MV-4-11 (cell line): ENCODE measurements at regions not wholly inside any gene's neighbourhood (a gene's known extent, or its start where the extent isn't known, plus 50 kb on each side); places are given as distances from the start of the nearest gene placed in this dataset.

ENCODE experiments used
- DNase-seq: peaks from one replicate; lab custom pipeline; 2025; lab: John Stamatoyannopoulos, UW

DNA sequence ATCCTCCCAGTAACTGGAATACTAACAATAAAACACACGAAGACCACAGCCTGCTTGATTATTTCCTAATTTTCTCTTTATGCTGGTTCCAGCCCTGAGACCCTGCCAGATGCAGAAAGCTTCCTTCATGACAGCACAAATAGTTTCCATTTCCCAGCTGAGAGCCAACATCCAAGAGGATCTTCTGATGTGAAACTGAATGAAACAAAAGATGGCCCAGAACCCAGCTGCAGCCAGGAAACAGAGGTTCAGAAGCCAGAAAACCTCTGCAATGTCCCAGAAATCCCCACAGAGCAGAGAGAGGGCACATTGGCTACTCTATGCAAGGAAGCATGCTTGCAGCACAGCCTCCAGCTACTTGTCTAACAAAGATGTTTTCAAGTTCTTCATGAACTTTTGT is 61.8 kb upstream of the PLEKHG1 start:
- no peak for DNase-seq

- DNase-seq: no peak
Measured at GRCh38 chr6:150539111-150539510, 60.6 kb upstream of the PLEKHG1 start.

DNA sequence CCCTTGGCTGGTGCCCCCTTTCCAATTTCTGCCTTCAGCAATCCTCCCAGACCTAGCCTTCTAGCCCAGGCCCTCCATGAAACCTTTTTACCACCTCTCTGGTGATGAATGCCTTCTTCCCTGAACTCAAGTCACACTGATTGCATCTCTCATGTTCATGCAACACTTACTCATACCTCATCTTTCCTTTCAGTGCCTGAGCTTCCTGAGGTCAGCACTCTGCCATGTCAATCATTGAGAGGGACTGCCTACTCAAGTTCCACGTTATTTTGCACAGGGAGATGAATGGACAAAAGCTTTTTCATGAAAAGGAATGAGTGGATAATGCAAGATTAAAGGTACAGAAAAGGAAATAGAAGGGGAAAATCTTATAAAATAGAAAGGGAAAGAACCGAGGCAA is 60.1 kb upstream of the PLEKHG1 start:
- no peak for DNase-seq

GRCh38 chr6:150541576-150541975 is 58.1 kb upstream of the PLEKHG1 start:
- DNase-seq: no peak

DNA sequence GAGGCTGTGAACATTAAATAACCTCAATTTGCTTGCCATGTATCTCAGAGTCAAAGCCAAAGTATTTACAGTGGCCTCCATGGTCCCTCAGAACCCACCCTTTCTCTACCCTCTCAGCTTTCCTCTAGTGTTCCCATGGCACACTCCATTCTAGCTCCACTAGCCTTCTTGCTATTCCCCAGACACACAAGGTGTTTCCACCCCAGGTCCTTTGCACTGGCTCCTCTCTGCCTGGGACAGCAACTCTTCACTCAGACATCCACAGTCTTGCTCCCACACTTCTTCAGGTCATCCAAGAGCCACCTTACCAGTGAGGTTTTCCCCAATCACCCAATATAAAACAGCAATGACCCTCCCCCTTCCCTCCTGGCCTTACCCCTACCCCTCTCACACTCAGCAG is 56.5 kb upstream of the PLEKHG1 start:
- DNase-seq: no peak

GRCh38 chr6:150544793-150545192 is 54.9 kb upstream of the PLEKHG1 start:
- DNase-seq: no peak

GRCh38 chr6:150546457-150546856 is 53.2 kb upstream of the PLEKHG1 start:
- no peak for DNase-seq

GRCh38 chr6:150547502-150548222 is 52.0 kb upstream of the PLEKHG1 start:
- DNase-seq: no peak

GRCh38 chr6:150548330-150548729 is 51.4 kb upstream of the PLEKHG1 start:
- no peak for DNase-seq

GRCh38 chr6:150549007-150549406 is 50.7 kb upstream of the PLEKHG1 start:
- no peak for DNase-seq

- DNase-seq: no peak
Measured at GRCh38 chr6:150549674-150550101, 50.0 kb upstream of the PLEKHG1 start.
